ENCODE measurements at regions not wholly inside any gene's neighbourhood (a gene's known extent, or its start where the extent isn't known, plus 50 kb on each side); places are given as distances from the start of the nearest gene placed in this dataset.

GRCh38 chr5:29229461-29229860 is 1964.0 kb upstream of the CDH6 start:
- CTCF ChIA-PET, result no interaction called here
- DNase-seq (ENCODE audit: low spot score), result no peak
- POLR2A ChIA-PET (ENCODE audit: low non-redundant PET), result no interaction called here

GRCh38 chr5:29218138-29218537 is 1975.3 kb upstream of the CDH6 start:
- CTCF ChIA-PET, result interaction anchor here (0.5 to 0.6 kb wide), 6 partner anchors 86 to 693 kb away, joined by 3 to 4 read pairs (median 3); no protein-coding TSS in a partner anchor
- H3K27ac ChIP-seq, result no peak overlapping the region
- DNase-seq (ENCODE audit: low spot score), result no peak
- POLR2A ChIA-PET (ENCODE audit: low non-redundant PET), result no interaction called here
- no peak for TF ChIP-seq CTCF (conservative IDR thresholded peaks at IDR 0.05; ENCODE audit: low read depth)

More at GRCh38 chr5:29229461-29229860, 1964.0 kb upstream of the CDH6 start:
- no peak overlapping the region for H3K27ac ChIP-seq
- TF ChIP-seq CTCF (conservative IDR thresholded peaks at IDR 0.05; ENCODE audit: low read depth), result no peak

GRCh38 chr5:29214839-29215238 is 1978.6 kb upstream of the CDH6 start:
- ChIA-PET POLR2A (ENCODE audit: low non-redundant PET) (no interaction called here), CTCF (no interaction called here)
- TF ChIP-seq CTCF (conservative IDR thresholded peaks at IDR 0.05; ENCODE audit: low read depth), result no peak
- no peak overlapping the region for H3K27ac ChIP-seq
- no peak for DNase-seq (ENCODE audit: low spot score)

GRCh38 chr5:29213475-29213874 is 1980.0 kb upstream of the CDH6 start:
- no peak for TF ChIP-seq CTCF (conservative IDR thresholded peaks at IDR 0.05; ENCODE audit: low read depth)
- POLR2A ChIA-PET (ENCODE audit: low non-redundant PET), result no interaction called here
- CTCF ChIA-PET, result no interaction called here
- H3K27ac ChIP-seq, result no peak overlapping the region
- no peak for DNase-seq (ENCODE audit: low spot score)

- no peak for TF ChIP-seq CTCF (conservative IDR thresholded peaks at IDR 0.05; ENCODE audit: low read depth)
- POLR2A ChIA-PET (ENCODE audit: low non-redundant PET), result no interaction called here
- CTCF ChIA-PET, result no interaction called here
- H3K27ac ChIP-seq, result no peak overlapping the region
- DNase-seq (ENCODE audit: low spot score), result no peak
Measured at GRCh38 chr5:29208024-29208423, 1985.5 kb upstream of the CDH6 start.

- H3K27ac ChIP-seq, result no peak overlapping the region
- no peak for DNase-seq (ENCODE audit: low spot score)
- TF ChIP-seq CTCF (conservative IDR thresholded peaks at IDR 0.05; ENCODE audit: low read depth), result no peak
- ChIA-PET POLR2A (ENCODE audit: low non-redundant PET) (no interaction called here), CTCF (no interaction called here)
Measured at GRCh38 chr5:29203049-29203448, 1990.4 kb upstream of the CDH6 start.
